HL-60 (cell line): ENCODE measurements at regions not wholly inside any gene's neighbourhood (a gene's known extent, or its start where the extent isn't known, plus 50 kb on each side); places are given as distances from the start of the nearest gene placed in this dataset.

Source experiments
- DNase-seq, 2 experiments: peaks; one replicate each; pipeline ENCODE4 v3.0.0-alpha.2; 2010 to 2020; ENCODE audit warnings: low read depth in 1 of 2, low spot score in 1 of 2
- H3K27ac ChIP-seq: fragments of 250-450 bp; sonication (Bioruptor Pico); replicated peaks from 2 replicates; pipeline ENCODE4 v1.5.1; 2020; ENCODE audit warnings: mild to moderate bottlenecking, moderate library complexity
- H3K27me3 ChIP-seq: fragments of 250-450 bp; sonication (Bioruptor Pico); 2 replicates; pipeline ENCODE4 v1.5.1; 2021; ENCODE audit warnings: mild to moderate bottlenecking, moderate library complexity; ENCODE audit not compliant: insufficient read depth, poor library complexity, severe bottlenecking
- H3K4me3 ChIP-seq: replicated peaks from 2 replicates; pipeline ENCODE4 v1.5.1; 2011; ENCODE audit warnings: mild to moderate bottlenecking, control low read depth, low read length; ENCODE audit not compliant: insufficient read depth
- GABPA ChIP-seq: IDR thresholded peaks from 2 replicates; pipeline ENCODE4 v1.6.1; 2012; ENCODE audit warnings: low read depth
- POLR2AphosphoS5 ChIP-seq: IDR thresholded peaks from 2 replicates; pipeline ENCODE4 v1.6.1; 2012; ENCODE audit warnings: low read depth
- SPI1 ChIP-seq: IDR thresholded peaks from 2 replicates; pipeline ENCODE4 v1.6.1; 2012; ENCODE audit warnings: low read depth, mild to moderate bottlenecking, borderline replicate concordance
- TF ChIP-seq, protein P1 (sequence below): IDR thresholded peaks from one replicate; pipeline ENCODE4 v1.5.1; 2011; ENCODE audit warnings: low read length, control low read depth, inconsistent platforms; ENCODE audit not compliant: insufficient read depth
- TF ChIP-seq, protein P2 (sequence below): IDR thresholded peaks from 2 replicates; pipeline ENCODE4 v1.6.1; 2012; ENCODE audit warnings: low read depth; ENCODE audit not compliant: insufficient replicate concordance

- H3K4me3 ChIP-seq: no peak overlapping the region
- no peak overlapping the region for H3K27ac ChIP-seq
- no peak for DNase-seq
- TF ChIP-seq GABPA: no peak
- TF ChIP-seq, protein P1, sequence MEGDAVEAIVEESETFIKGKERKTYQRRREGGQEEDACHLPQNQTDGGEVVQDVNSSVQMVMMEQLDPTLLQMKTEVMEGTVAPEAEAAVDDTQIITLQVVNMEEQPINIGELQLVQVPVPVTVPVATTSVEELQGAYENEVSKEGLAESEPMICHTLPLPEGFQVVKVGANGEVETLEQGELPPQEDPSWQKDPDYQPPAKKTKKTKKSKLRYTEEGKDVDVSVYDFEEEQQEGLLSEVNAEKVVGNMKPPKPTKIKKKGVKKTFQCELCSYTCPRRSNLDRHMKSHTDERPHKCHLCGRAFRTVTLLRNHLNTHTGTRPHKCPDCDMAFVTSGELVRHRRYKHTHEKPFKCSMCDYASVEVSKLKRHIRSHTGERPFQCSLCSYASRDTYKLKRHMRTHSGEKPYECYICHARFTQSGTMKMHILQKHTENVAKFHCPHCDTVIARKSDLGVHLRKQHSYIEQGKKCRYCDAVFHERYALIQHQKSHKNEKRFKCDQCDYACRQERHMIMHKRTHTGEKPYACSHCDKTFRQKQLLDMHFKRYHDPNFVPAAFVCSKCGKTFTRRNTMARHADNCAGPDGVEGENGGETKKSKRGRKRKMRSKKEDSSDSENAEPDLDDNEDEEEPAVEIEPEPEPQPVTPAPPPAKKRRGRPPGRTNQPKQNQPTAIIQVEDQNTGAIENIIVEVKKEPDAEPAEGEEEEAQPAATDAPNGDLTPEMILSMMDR: no peak
- TF ChIP-seq SPI1: no peak
- TF ChIP-seq, protein P2, sequence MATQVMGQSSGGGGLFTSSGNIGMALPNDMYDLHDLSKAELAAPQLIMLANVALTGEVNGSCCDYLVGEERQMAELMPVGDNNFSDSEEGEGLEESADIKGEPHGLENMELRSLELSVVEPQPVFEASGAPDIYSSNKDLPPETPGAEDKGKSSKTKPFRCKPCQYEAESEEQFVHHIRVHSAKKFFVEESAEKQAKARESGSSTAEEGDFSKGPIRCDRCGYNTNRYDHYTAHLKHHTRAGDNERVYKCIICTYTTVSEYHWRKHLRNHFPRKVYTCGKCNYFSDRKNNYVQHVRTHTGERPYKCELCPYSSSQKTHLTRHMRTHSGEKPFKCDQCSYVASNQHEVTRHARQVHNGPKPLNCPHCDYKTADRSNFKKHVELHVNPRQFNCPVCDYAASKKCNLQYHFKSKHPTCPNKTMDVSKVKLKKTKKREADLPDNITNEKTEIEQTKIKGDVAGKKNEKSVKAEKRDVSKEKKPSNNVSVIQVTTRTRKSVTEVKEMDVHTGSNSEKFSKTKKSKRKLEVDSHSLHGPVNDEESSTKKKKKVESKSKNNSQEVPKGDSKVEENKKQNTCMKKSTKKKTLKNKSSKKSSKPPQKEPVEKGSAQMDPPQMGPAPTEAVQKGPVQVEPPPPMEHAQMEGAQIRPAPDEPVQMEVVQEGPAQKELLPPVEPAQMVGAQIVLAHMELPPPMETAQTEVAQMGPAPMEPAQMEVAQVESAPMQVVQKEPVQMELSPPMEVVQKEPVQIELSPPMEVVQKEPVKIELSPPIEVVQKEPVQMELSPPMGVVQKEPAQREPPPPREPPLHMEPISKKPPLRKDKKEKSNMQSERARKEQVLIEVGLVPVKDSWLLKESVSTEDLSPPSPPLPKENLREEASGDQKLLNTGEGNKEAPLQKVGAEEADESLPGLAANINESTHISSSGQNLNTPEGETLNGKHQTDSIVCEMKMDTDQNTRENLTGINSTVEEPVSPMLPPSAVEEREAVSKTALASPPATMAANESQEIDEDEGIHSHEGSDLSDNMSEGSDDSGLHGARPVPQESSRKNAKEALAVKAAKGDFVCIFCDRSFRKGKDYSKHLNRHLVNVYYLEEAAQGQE: no peak
- no peak for TF ChIP-seq POLR2AphosphoS5
- no peaks in the 10 kb centered on the region for H3K27me3 ChIP-seq
Measured at GRCh38 chr10:106304056-106304455, 860.5 kb downstream of the SORCS1 start.

- TF ChIP-seq GABPA (no peak), SPI1 (no peak), POLR2AphosphoS5 (no peak)
- TF ChIP-seq, protein P1: no peak
- TF ChIP-seq, protein P2: no peak
- H3K27me3 ChIP-seq: no peaks in the 10 kb centered on the region
- no peak overlapping the region for H3K27ac ChIP-seq
- H3K4me3 ChIP-seq: no peak overlapping the region
- no peak for DNase-seq
Measured at GRCh38 chr10:106302961-106303360, 861.5 kb downstream of the SORCS1 start.

GRCh38 chr10:106301146-106301545 lies 863.4 kb downstream of the SORCS1 start:
- DNase-seq: no peak
- H3K27ac ChIP-seq: no peak overlapping the region
- TF ChIP-seq SPI1 (no peak), POLR2AphosphoS5 (no peak), GABPA (no peak)
- TF ChIP-seq, protein P1: no peak
- TF ChIP-seq, protein P2: no peak

More at GRCh38 chr10:106301146-106301545, 863.4 kb downstream of the SORCS1 start:
- Histone ChIP-seq H3K4me3 (no peak overlapping the region), H3K27me3 (no peaks in the 10 kb centered on the region)
